ENCODE measurements at regions not wholly inside any gene's neighbourhood (a gene's known extent, or its start where the extent isn't known, plus 50 kb on each side); places are given as distances from the start of the nearest gene placed in this dataset.

GRCh38 chr9:87269296-87270176 is 228.1 kb upstream of the DAPK1 start:
- H3K4me3 ChIP-seq (ENCODE audit: severe bottlenecking), result no peak overlapping the region
- H3K36me3 ChIP-seq (ENCODE audit: low read depth), result no peaks in the 10 kb centered on the region
- no peak for TF ChIP-seq CTCF (IDR thresholded peaks at IDR 0.05; ENCODE audit: poor library complexity, severe bottlenecking)
- H3K9me3 ChIP-seq (ENCODE audit: severe bottlenecking), result no peaks in the 10 kb centered on the region
- DNase-seq (ENCODE audit: low spot score) (no peak), ATAC-seq (ENCODE audit: low read depth) (no peak)
- no peaks in the 10 kb centered on the region for H3K27me3 ChIP-seq (ENCODE audit: insufficient read depth, poor library complexity, severe bottlenecking)
- no peak overlapping the region for H3K27ac ChIP-seq (ENCODE audit: poor library complexity, severe bottlenecking)
- H3K4me1 ChIP-seq (ENCODE audit: insufficient read depth, poor library complexity, severe bottlenecking), result no peaks in the 10 kb centered on the region

- no peak for TF ChIP-seq CTCF (IDR thresholded peaks at IDR 0.05; ENCODE audit: poor library complexity, severe bottlenecking)
- Histone ChIP-seq H3K9me3 (ENCODE audit: severe bottlenecking) (no peaks in the 10 kb centered on the region), H3K27me3 (ENCODE audit: insufficient read depth, poor library complexity, severe bottlenecking) (no peaks in the 10 kb centered on the region), H3K4me3 (ENCODE audit: severe bottlenecking) (no peak overlapping the region), H3K4me1 (ENCODE audit: insufficient read depth, poor library complexity, severe bottlenecking) (no peaks in the 10 kb centered on the region), H3K36me3 (ENCODE audit: low read depth) (no peaks in the 10 kb centered on the region), H3K27ac (ENCODE audit: poor library complexity, severe bottlenecking) (no peak overlapping the region)
- DNase-seq (ENCODE audit: low spot score) (no peak), ATAC-seq (ENCODE audit: low read depth) (no peak)
Measured at GRCh38 chr9:87270221-87270847, 227.3 kb upstream of the DAPK1 start.

GRCh38 chr9:87270848-87271234 is 226.8 kb upstream of the DAPK1 start:
- no peak overlapping the region for H3K27ac ChIP-seq (ENCODE audit: poor library complexity, severe bottlenecking)
- no peak for TF ChIP-seq CTCF (IDR thresholded peaks at IDR 0.05; ENCODE audit: poor library complexity, severe bottlenecking)
- H3K27me3 ChIP-seq (ENCODE audit: insufficient read depth, poor library complexity, severe bottlenecking), result no peaks in the 10 kb centered on the region

GRCh38 chr9:87271696-87272477 is 225.8 kb upstream of the DAPK1 start:
- no peak for ATAC-seq (ENCODE audit: low read depth)

More at GRCh38 chr9:87270848-87271234, 226.8 kb upstream of the DAPK1 start:
- Histone ChIP-seq H3K36me3 (ENCODE audit: low read depth) (no peaks in the 10 kb centered on the region), H3K4me1 (ENCODE audit: insufficient read depth, poor library complexity, severe bottlenecking) (no peaks in the 10 kb centered on the region), H3K9me3 (ENCODE audit: severe bottlenecking) (no peaks in the 10 kb centered on the region), H3K4me3 (ENCODE audit: severe bottlenecking) (no peak overlapping the region)
- ATAC-seq (ENCODE audit: low read depth) (no peak), DNase-seq (ENCODE audit: low spot score) (no peak)

More at GRCh38 chr9:87271696-87272477, 225.8 kb upstream of the DAPK1 start:
- Histone ChIP-seq H3K27ac (ENCODE audit: poor library complexity, severe bottlenecking) (no peak overlapping the region), H3K36me3 (ENCODE audit: low read depth) (no peaks in the 10 kb centered on the region), H3K9me3 (ENCODE audit: severe bottlenecking) (no peaks in the 10 kb centered on the region), H3K4me3 (ENCODE audit: severe bottlenecking) (no peak overlapping the region), H3K4me1 (ENCODE audit: insufficient read depth, poor library complexity, severe bottlenecking) (peaks cover 7% of the 10 kb centered on the region), H3K27me3 (ENCODE audit: insufficient read depth, poor library complexity, severe bottlenecking) (no peaks in the 10 kb centered on the region)
- DNase-seq (ENCODE audit: low spot score), result no peak
- TF ChIP-seq CTCF (IDR thresholded peaks at IDR 0.05; ENCODE audit: poor library complexity, severe bottlenecking), result no peak

All from RWPE2 (cell line).